H9 (cell line): ENCODE measurements at regions not wholly inside any gene's neighbourhood (a gene's known extent, or its start where the extent isn't known, plus 50 kb on each side); places are given as distances from the start of the nearest gene placed in this dataset.

Experiments
- DNase-seq: peaks from one replicate; pipeline ENCODE4 v3.0.0-alpha.2; 2017
- H2AFZ ChIP-seq: one replicate; pipeline ENCODE4 v1.6.1; 2013; ENCODE audit warnings: mild to moderate bottlenecking, low read length, control low read depth, moderate library complexity
- H2AK5ac ChIP-seq: 2 replicates; pipeline ENCODE4 v1.6.1; 2013; ENCODE audit warnings: low read length, control low read depth, mixed read lengths; ENCODE audit not compliant: insufficient read length
- H2BK120ac ChIP-seq: one replicate; pipeline ENCODE4 v1.6.1; 2013; ENCODE audit warnings: low read depth, mild to moderate bottlenecking, low read length, control low read depth, inconsistent platforms; ENCODE audit not compliant: poor library complexity, severe bottlenecking
- H2BK12ac ChIP-seq: 2 replicates; pipeline ENCODE4 v1.6.1; 2013; ENCODE audit warnings: low read length, control low read depth, mixed read lengths, low read depth; ENCODE audit not compliant: insufficient read length
- H2BK15ac ChIP-seq: 2 replicates; pipeline ENCODE4 v1.6.1; 2013; ENCODE audit warnings: low read depth, low read length, control low read depth
- H2BK20ac ChIP-seq: one replicate; pipeline ENCODE4 v1.6.1; 2013; ENCODE audit warnings: low read depth, mild to moderate bottlenecking, low read length, control low read depth, inconsistent platforms; ENCODE audit not compliant: poor library complexity, severe bottlenecking
- H2BK5ac ChIP-seq: 2 replicates; pipeline ENCODE4 v1.6.1; 2013; ENCODE audit warnings: low read length, control low read depth, mixed read lengths; ENCODE audit not compliant: insufficient read length
- H3K14ac ChIP-seq: 2 replicates; pipeline ENCODE4 v1.6.1; 2013; ENCODE audit warnings: low read length, control low read depth; ENCODE audit not compliant: insufficient read depth
- H3K18ac ChIP-seq: 2 replicates; pipeline ENCODE4 v1.6.1; 2013; ENCODE audit warnings: low read depth, mild to moderate bottlenecking, mixed read lengths, low read length, control low read depth; ENCODE audit not compliant: insufficient read length
- H3K23ac ChIP-seq: 2 replicates; pipeline ENCODE4 v1.6.1; 2013; ENCODE audit warnings: low read length, control low read depth, mixed read lengths, low read depth; ENCODE audit not compliant: insufficient read length
- H3K23me2 ChIP-seq: 2 replicates; pipeline ENCODE4 v1.6.1; 2013; ENCODE audit warnings: low read depth, mild to moderate bottlenecking, mixed read lengths, low read length, control low read depth; ENCODE audit not compliant: insufficient read length, poor library complexity, severe bottlenecking
- H3K27ac ChIP-seq: 2 replicates; pipeline ENCODE4 v1.5.1; 2013; ENCODE audit warnings: low read length, control low read depth, mixed read lengths, low read depth; ENCODE audit not compliant: insufficient read length
- H3K27me3 ChIP-seq: 2 replicates; pipeline ENCODE4 v1.6.1; 2013; ENCODE audit warnings: low read length, control low read depth, inconsistent platforms; ENCODE audit not compliant: insufficient read depth
- H3K4ac ChIP-seq: 2 replicates; pipeline ENCODE4 v1.6.1; 2013; ENCODE audit warnings: low read depth, mild to moderate bottlenecking, control low read depth, inconsistent platforms, low read length, moderate library complexity
- H3K4me1 ChIP-seq: 2 replicates; pipeline ENCODE4 v1.6.1; 2013; ENCODE audit warnings: low read length, control low read depth, inconsistent platforms; ENCODE audit not compliant: insufficient read depth
- H3K4me2 ChIP-seq: 2 replicates; pipeline ENCODE4 v1.6.1; 2013; ENCODE audit warnings: low read length, control low read depth, mixed read lengths; ENCODE audit not compliant: insufficient read length, insufficient read depth
- H3K56ac ChIP-seq: 2 replicates; pipeline ENCODE4 v1.6.1; 2013; ENCODE audit warnings: low read depth, mild to moderate bottlenecking, mixed read lengths, low read length, control low read depth; ENCODE audit not compliant: insufficient read length
- H3K79me1 ChIP-seq: 2 replicates; pipeline ENCODE4 v1.6.1; 2013; ENCODE audit warnings: low read depth, mild to moderate bottlenecking, moderate library complexity, low read length, control low read depth, inconsistent platforms; ENCODE audit not compliant: insufficient read depth, poor library complexity, severe bottlenecking
- H3K79me2 ChIP-seq: 2 replicates; pipeline ENCODE4 v1.6.1; 2013; ENCODE audit warnings: low read length, control low read depth, inconsistent platforms; ENCODE audit not compliant: insufficient read depth
- H3K9ac ChIP-seq: 2 replicates; pipeline ENCODE4 v1.6.1; 2013; ENCODE audit warnings: low read length, control low read depth, mixed read lengths; ENCODE audit not compliant: insufficient read length; ENCODE audit errors: extremely low read depth
- H3K9me3 ChIP-seq: one replicate; pipeline ENCODE4 v1.6.1; 2013; ENCODE audit warnings: low read depth, low read length, inconsistent platforms; ENCODE audit not compliant: control insufficient read depth
- H3T11ph ChIP-seq: one replicate; pipeline ENCODE4 v1.6.1; 2013; ENCODE audit warnings: mild to moderate bottlenecking, low read length, control low read depth, inconsistent platforms
- H4K20me1 ChIP-seq: one replicate; pipeline ENCODE4 v1.6.1; 2013; ENCODE audit not compliant: control insufficient read depth, insufficient read length, insufficient read depth
- H4K5ac ChIP-seq: 2 replicates; pipeline ENCODE4 v1.6.1; 2013; ENCODE audit warnings: low read depth, mild to moderate bottlenecking, mixed read lengths, low read length, control low read depth; ENCODE audit not compliant: insufficient read length
- H4K8ac ChIP-seq: replicated peaks from 2 replicates; pipeline ENCODE4 v1.6.1; 2013; ENCODE audit warnings: low read length, control low read depth, mixed read lengths, low read depth; ENCODE audit not compliant: insufficient read length
- H4K91ac ChIP-seq: 2 replicates; pipeline ENCODE4 v1.6.1; 2013; ENCODE audit warnings: low read depth, mild to moderate bottlenecking, moderate library complexity, mixed read lengths, low read length, control low read depth; ENCODE audit not compliant: insufficient read length
- H3K27ac Mint-ChIP-seq, 3 experiments: 2 replicates in 2 of 3; 3 replicates in 1 of 3; pipeline ENCODE4 v1.8.0; 2020 to 2021; ENCODE audit warnings: mixed read lengths in 3 of 3, mild to moderate bottlenecking in 1 of 3, moderate library complexity in 1 of 3
- H3K27me3 Mint-ChIP-seq: 2 replicates; pipeline ENCODE4 v1.8.0; 2021; ENCODE audit warnings: low read depth, mild to moderate bottlenecking, moderate library complexity, mixed read lengths
- H3K36me3 Mint-ChIP-seq, 3 experiments: 2 replicates in 2 of 3; 3 replicates in 1 of 3; pipeline ENCODE4 v1.8.0; 2020 to 2021; ENCODE audit warnings: low read depth in 3 of 3, mixed read lengths in 3 of 3; ENCODE audit not compliant: insufficient read depth in 1 of 3
- H3K4me1 Mint-ChIP-seq, 2 experiments: 2 replicates each; pipeline ENCODE4 v1.8.0; 2020; ENCODE audit warnings: mixed read lengths in 2 of 2
- H3K4me3 Mint-ChIP-seq, 2 experiments: 2 replicates in 1 of 2; 3 replicates in 1 of 2; pipeline ENCODE4 v1.8.0; 2020 to 2021; ENCODE audit warnings: mild to moderate bottlenecking in 2 of 2, mixed read lengths in 2 of 2, moderate library complexity in 1 of 2
- H3K9me3 Mint-ChIP-seq, 2 experiments: 2 replicates in 1 of 2; 3 replicates in 1 of 2; pipeline ENCODE4 v1.8.0; 2020; ENCODE audit warnings: mild to moderate bottlenecking in 2 of 2, mixed read lengths in 2 of 2, moderate library complexity in 1 of 2
- WGBS: extraction: QIAGEN DNeasy Blood & Tissue Kit; methylation state at CpG from one replicate; pipeline ENCODE4 v1.1.7; 2013; ENCODE audit warnings: missing lambda C conversion rate, low lambda C conversion rate, mixed read lengths; ENCODE audit not compliant: insufficient read length; ENCODE audit errors: extremely low coverage; 5-methylcytosine and 5-hydroxymethylcytosine counted together
- TF ChIP-seq, protein P1 (sequence below): fragments of 200-600 bp; sonication (generic); conservative IDR thresholded peaks from 3 replicates; pipeline ENCODE4 v1.8.0; 2021; ENCODE audit warnings: antibody characterized with exemption, mild to moderate bottlenecking

DNA sequence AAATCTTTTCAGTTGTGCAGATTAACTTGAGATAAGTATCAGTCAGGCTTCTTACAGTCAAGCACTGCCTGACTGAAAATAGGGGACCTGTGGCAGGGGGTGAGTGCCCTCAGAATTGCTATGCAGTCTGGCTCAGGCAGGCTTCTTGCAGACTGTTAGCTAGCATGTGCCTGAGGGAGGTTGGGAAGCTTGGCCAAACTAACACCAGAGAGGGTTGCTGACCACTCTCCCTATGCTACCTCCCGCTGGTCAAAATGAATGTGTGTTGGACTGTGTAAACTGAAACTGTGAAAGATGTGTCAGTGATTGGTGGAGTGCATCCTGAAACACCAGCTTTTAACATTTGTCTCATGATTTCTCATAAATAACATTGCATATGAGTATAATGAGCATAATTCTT lies 622.3 kb upstream of the IMPG1 start:
- no peak overlapping the region for H2BK20ac ChIP-seq
- peaks cover 3 to 5% of the 10 kb centered on the region in 2 experiments for H3K4me1 Mint-ChIP-seq
- H3K56ac ChIP-seq: no peak overlapping the region
- H3K79me1 ChIP-seq: no peaks in the 10 kb centered on the region
- H2AK5ac ChIP-seq: no peak overlapping the region
- no peak overlapping the region for H2BK12ac ChIP-seq
- H2AFZ ChIP-seq: no peak overlapping the region
- H3K14ac ChIP-seq: no peak overlapping the region
- H2BK120ac ChIP-seq: no peak overlapping the region
- no peak for DNase-seq
- no peak overlapping the region for H3T11ph ChIP-seq
- no peak overlapping the region for H4K8ac ChIP-seq
- WGBS: no CpG with 5 or more reads among the region's 1 CpG
- no peak overlapping the region for H3K4me3 Mint-ChIP-seq
- no peak overlapping the region for H3K4ac ChIP-seq
- H3K27me3 Mint-ChIP-seq: no peaks in the 10 kb centered on the region
- H3K27ac ChIP-seq: no peak overlapping the region
- no peaks in the 10 kb centered on the region for H3K4me1 ChIP-seq
- no peaks in the 10 kb centered on the region for H4K20me1 ChIP-seq
- H3K27ac Mint-ChIP-seq: 0 out of 7 replicates have a peak overlapping the region, but pooled peaks of 1 of the 3 experiments have one; percentile 31
- no peaks in the 10 kb centered on the region for H3K36me3 Mint-ChIP-seq
- no peak overlapping the region for H3K18ac ChIP-seq
- H3K23me2 ChIP-seq: no peaks in the 10 kb centered on the region
- no peak overlapping the region for H2BK15ac ChIP-seq
- H3K79me2 ChIP-seq: no peaks in the 10 kb centered on the region
- no peak overlapping the region for H4K5ac ChIP-seq
- H3K9me3 Mint-ChIP-seq: no peaks in the 10 kb centered on the region
- H3K27me3 ChIP-seq: no peaks in the 10 kb centered on the region
- H3K23ac ChIP-seq: no peak overlapping the region
- H2BK5ac ChIP-seq: no peak overlapping the region
- H3K9me3 ChIP-seq: no peaks in the 10 kb centered on the region
- no peak overlapping the region for H3K4me2 ChIP-seq
- H3K9ac ChIP-seq: no peak overlapping the region
- TF ChIP-seq, protein P1, sequence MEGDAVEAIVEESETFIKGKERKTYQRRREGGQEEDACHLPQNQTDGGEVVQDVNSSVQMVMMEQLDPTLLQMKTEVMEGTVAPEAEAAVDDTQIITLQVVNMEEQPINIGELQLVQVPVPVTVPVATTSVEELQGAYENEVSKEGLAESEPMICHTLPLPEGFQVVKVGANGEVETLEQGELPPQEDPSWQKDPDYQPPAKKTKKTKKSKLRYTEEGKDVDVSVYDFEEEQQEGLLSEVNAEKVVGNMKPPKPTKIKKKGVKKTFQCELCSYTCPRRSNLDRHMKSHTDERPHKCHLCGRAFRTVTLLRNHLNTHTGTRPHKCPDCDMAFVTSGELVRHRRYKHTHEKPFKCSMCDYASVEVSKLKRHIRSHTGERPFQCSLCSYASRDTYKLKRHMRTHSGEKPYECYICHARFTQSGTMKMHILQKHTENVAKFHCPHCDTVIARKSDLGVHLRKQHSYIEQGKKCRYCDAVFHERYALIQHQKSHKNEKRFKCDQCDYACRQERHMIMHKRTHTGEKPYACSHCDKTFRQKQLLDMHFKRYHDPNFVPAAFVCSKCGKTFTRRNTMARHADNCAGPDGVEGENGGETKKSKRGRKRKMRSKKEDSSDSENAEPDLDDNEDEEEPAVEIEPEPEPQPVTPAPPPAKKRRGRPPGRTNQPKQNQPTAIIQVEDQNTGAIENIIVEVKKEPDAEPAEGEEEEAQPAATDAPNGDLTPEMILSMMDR: no peak
- no peak overlapping the region for H4K91ac ChIP-seq
